HG03045 (cell line): ENCODE measurements at regions not wholly inside any gene's neighbourhood (a gene's known extent, or its start where the extent isn't known, plus 50 kb on each side); places are given as distances from the start of the nearest gene placed in this dataset.
"Not testable (repeated sequence)": the region's sequence is repeated elsewhere in the genome, so short reads cannot be mapped to it uniquely, and the experiment has no call there.

Source experiments
- ATAC-seq: cut with Tn5 transposase; IDR thresholded peaks from one replicate; pipeline ENCODE4 v1.9.1; 2021; ENCODE audit warnings: mild to moderate bottlenecking, moderate library complexity; ENCODE audit not compliant: unreplicated experiment

DNA sequence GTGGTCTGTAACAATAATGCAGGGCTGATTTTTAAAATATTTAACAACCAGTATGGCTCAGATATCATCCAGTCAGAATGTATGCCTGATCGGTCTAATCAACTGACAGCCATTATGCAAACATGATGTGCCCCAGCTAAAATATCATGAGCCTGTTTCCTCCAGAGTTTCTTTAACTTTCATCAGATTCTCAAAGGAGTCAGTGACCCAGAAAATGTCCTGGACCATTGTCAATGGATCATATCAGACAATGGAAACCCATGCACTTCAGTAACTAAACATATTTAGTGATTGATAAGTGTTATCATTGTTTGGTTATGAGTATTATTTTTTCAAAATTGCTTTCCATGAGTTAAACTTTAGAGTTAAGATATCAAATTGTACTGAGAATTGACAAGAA, 173.5 kb downstream of the LMBRD1 start:
- ATAC-seq = no peak

DNA sequence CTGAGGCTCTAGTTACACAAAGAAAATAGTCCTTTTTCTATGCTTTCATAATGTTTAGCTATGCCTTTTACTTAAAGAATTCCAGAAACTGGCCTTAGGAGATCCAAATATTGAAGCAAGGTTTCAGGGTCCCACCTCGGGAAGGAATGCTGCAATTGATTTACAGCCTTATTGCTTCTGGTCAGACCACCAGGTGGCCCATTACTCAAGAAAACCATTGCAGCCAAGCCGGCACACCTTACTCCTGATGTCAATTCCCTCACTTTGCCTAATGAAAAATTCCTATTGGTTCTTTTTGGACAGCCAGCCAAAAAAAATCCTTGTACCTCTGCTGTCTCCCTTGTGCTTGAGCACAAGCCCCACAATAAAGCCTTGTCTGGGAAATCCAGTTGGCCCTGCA, 173.9 kb downstream of the LMBRD1 start:
- no peak for ATAC-seq

DNA sequence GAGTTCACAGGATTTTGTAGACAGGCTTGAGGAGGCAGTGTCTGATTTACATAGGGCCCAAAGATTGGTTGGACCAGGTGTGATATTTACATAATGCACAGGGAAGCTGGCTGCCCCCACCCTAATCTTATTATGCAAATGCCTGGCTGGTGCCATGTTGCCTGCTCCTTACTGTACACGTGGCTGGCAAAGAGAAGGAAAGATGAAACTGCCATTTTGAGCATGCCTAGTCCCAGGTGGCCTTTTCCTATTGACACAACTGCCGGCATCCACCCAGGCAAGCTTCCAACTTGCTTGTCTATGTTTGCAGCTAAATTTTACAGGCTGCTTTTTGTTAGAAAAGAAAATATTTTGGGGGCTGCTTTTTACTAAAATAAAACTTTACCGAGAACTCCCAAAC, 174.6 kb downstream of the LMBRD1 start:
- ATAC-seq = no peak

DNA sequence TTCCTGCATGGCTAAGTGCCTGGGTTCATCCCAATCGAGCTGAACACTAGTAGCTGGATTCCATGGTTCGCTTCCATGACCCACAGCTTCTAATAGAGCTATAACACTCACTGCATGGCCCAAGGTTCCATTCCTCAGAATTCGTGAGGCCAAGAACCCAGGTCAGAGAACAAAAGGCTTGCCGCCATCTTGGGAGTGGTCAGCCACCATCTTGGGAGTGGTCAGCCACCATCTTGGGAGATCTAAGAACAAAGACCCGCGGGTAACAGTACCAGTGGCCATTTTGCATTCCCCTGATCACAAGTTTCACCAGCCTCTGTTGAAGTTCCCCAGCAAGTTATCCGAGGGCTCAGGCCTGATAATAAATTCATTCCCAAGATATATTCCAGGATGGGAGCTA, 179.6 kb downstream of the LMBRD1 start:
- no peak for ATAC-seq

DNA sequence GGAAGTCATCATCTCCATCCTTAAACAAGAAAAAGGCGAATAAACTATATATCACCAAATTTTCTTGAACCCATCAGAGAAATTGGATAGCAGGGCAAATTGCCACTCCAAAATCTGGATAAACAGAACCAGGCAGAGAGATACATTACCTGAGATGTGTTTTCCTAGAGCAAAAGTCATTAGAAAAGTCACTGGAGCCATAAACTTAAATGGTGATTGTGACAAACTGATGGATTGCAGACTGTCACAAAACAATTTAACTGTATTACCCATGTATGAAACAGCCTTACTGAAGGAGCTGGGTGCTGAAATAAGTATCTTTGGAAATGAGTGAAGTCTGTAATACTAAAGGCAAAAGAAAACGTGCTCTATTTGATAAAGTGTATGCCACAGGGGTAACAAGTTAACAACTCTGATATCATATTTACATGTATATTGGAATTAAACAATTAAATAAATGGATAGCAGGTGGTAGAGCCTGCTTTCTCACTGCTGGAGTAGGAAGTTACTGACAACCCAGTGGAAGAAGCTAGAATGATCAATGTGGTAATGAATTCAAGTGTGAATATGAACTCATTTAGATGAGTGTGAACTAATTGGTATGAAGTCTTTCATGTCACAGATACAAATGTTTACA, 186.9 kb downstream of the LMBRD1 start:
- ATAC-seq = no peak

DNA sequence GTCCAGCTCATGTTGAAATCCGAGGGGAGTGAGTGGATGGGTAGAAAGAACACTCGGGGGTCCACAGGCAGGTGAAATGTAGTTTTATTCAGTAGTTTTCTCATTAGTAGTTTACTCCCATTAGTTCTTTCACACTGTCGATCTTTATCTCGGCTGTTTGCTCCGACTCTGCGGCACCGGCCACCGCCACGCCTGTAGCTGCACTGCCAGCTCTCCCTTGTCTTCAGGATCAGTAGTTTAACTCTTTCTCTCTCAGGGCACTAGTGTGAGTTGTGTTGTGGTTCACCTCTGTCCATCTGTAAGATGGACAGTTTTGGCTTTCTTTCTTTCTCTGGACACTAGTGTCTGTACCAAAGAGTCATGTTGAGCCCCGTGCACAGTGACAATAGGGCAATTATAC, 195.7 kb downstream of the LMBRD1 start:
- ATAC-seq = no peak

DNA sequence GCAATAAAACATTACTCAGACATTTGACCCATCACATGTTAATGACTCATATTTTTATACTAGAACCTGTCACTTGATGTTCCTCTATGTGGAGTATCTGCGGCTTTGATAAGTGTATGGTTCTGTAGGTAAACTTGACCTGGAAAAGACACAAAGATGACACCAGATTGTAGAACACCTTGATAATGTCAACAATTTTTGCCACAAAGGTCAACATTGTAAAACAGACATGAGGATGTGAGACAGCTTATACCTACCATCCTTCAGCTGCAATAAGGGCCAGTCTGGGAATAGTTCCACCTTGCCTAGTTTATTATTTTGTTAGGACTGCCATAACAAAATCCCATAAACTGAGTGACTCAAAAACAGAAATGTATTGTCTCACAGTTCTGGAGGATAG, 202.4 kb downstream of the LMBRD1 start:
- no peak for ATAC-seq

DNA sequence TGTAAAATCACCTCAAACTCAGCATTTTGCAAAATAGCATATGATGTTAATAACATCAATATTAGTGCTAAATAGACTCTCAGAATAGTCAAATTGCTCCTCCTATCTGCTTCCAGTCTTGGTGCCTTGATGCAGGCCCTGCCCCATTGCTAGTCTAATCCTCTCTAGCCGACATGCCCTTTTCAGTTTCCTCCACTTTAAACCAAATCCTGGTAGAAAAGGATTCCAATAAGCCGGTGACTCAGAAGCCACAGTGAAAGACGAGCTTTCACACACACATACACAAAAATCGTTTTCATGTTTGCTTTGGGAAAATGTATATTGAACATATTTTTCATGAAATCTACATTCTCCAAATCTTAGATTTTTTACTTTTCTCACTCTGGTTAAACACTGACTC, 203.1 kb downstream of the LMBRD1 start:
- no peak for ATAC-seq

DNA sequence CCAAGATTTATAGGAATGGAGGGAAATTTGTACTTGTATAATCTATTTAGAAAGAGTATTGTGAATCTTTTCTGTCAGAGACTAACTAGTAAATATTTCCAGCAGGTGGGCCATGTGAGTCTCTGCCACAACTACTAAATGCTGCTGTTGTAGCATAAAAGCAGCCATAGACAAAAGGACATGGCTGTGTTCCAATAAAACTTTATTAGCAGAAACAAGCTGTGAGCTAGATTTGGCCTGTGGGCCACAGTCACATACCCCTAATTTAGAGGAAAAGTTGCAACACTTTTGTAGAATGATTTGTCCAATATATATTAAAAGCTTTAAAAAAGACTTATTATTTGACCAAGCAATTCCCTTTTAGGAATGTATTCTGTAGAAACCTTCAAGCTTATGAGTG, 207.2 kb downstream of the LMBRD1 start:
- no peak for ATAC-seq

DNA sequence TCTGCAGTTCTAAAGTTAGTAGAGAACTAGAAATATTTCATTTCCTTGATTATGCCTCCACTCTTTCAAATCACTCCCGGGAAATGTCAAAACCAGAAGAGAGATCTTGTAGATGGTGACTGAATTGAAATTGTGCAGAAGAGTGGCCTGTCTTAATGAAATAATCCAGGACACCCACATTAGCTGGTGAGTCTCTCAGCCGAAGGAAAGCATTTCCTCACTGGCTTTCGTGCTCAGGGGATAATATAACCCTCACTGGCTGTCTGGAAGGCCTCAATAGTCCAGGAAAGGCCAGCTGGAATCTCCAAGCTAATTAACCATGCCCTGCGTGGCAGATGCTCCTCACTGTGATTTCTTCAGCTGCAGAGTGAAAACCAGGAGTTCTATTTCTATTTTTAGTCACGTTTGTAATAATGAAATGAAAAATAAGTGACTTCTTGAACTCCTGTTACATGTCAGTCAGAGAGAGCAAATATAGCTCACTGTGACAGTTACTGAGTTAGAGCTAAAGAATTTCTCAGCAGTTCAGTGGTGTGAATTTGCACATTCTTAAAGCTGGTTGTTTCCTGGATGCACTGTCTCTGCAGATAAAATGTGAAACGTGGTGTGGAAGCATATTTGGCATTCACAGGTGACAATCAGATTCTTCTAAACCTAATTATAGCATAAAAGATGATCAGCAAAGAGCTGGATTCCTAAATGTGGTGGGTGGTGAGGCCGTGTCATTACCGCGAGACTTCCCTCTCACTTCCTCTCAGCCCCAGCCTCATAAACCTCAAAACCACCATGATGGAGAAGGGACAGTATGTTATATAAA, 211.7 kb downstream of the LMBRD1 start:
- peak; percentile 85 for ATAC-seq

DNA sequence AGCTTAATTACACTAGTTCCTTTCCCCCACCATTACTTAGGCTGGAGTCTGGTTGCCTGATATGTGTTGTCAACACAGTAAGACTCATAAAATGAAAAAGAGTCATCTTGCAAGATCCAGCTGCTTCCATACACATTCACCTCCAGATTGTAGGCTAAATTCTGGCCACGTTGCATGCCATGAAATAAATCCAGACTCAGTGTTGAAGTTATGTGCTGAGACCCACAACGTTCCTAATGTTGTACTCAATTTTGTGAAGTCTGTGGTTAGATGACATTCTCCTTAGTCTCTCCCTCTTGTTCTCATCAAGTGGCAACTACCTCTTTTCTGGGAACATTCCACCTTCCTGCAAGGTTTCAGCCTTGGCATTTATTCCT, 212.3 kb downstream of the LMBRD1 start:
- no peak for ATAC-seq

DNA sequence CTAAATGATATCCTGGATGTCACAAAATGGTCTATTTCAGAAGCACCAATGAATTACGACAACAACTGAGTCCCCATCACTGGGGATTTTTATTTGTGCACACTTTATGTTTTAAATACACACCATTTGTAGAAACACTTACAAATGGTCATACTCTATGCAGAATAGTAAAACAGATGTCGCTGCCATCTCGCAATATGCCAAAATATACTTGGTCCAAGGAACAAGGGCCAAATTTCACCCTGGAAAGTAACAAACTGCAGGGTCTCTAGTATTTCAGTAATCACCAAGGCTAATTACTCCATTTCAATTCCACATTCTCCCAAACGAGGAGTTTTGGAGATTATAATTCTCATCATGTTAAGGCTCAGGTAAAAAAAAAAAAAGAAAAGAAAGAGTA, 215.2 kb downstream of the LMBRD1 start:
- ATAC-seq = no peak

DNA sequence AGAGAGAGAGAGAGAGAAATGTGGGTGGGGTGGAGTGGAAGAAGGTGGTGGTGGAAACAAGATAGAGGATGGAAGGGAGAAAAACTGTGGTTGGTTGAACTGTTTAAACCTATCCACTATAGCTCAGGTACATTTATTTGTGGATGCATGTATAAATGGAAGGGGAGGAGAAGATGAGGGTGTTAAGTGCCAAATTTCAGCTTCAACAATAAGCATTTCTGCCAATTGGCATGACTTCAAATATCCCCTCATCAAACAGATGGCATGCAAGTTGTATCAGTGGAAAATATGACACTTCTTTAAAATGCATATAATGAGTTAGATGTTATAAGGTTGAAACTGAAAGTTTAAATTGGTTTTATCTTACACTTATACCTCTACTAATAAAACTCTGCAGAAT, 216.1 kb downstream of the LMBRD1 start:
- no peak for ATAC-seq

DNA sequence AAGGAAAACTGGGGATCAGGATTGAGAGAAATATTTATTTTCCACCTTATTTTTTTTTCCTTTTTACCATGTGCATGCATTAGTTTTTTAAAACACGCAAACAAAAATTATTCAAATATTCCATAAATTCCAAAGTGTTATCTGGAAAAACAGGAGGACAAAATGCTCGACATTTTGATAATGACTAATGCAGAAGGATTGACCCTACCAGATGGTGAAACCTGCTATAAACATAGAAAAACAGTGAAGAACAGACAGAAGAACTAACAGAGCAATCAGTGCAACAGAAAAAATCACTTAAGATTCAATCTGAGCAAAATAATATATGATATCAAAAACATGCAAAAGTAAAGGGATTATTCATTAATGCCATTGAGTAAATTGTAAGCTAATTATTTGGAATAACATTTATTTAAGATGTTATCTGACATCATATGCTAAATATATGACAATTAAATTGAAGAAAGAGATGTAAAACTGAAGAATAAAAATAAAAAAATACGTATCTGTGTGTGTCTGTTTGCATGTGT, 218.4 kb downstream of the LMBRD1 start:
- no peak for ATAC-seq

DNA sequence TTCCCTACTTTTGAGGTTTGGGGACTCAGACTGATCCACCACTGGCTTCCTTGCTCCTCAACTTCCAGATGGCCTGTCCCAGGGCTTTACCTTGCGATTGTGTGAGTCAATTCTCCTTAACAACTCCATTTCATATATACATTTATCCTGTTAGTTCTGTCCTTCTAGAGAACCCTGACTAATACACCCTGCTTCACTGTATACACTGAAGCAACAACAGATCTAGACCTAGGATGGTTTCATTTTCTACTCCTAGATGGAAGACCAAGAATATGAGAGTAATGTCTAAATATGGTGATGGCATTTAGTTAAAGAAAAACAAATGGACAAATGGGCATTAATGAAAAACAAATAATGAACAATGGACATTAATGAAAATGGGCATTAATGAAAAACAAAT, 225.6 kb downstream of the LMBRD1 start:
- no peak for ATAC-seq

DNA sequence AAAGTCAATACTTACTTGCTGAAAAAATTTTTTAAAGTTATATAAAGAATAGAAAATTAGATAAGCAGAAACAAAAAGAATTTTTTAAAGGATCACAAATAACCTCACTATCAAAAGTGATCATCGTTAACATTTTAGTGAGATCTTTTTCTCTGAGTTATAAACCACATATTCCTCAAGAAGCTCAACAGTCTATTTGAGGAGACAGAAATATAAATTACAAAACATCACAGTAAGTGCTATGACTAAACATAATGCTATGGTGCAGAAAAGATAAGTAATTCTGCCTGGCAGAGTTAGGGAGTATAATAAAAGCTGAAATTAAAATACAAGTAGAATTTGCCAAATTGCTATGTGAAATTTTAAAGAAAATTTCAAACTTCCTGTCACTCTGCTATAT, 226.7 kb downstream of the LMBRD1 start:
- ATAC-seq = no peak

DNA sequence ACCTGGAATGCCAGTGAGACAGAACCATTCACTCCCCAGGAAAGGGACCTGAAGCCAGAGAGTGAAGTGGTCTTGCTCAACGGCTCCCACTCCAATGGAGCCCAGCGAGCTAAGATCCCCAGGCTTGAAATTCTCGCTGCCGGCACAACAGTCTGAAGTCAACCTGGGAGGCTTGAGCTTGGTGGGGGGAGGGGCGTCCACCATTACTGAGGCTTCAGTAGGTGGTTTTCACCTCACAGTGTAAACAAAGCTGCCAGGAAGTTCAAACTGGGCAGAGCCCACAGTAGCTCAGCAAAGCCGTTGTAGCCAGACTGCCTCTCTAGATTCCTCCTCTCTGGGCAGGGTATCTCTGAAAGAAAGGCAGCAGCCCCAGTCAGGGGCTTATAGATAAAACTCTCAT, 236.2 kb downstream of the LMBRD1 start:
- not testable (repeated sequence) for ATAC-seq

DNA sequence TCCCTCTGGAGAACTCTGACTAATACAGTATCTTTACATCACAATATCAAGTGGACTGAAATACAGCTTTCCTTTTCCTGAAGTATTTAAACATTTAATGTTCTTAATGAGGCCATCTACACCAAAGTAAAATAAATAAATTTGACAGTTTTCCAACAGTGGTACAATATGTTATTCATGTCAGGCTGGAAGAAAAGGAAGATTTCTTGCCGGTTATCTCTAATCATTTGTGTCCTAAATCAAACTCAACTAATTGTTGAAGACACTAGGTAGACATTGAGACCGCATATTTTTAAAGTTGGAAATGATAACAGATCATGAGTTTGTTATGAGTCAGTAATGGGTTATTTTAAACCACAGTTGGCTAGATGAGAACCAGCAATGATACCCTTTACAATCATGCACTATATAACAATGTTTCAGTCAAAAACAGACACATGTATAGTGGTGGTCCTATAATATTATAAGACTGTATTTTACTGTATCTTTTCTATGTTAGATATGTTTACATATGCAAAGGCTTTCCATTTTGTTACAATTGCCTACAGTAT, 241.6 kb downstream of the LMBRD1 start:
- ATAC-seq = no peak

DNA sequence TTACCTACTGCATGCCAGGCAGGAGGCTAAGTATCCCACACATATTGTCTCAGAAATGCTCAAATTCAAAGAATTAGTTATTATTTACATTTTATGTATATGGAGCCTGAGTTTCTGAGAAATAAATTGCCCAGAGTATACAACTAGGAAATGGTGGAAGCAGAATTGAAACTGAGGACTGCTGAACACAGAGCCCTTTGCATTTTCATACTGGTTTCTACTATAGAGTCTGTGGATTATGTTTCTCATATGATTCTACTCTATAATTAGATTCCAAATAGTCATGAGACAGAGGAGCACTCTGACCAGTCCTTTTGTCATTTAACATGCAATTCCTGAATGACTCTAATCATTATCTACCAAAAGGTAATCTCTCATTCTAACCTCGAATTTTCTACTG, 254.3 kb downstream of the LMBRD1 start:
- no peak for ATAC-seq

DNA sequence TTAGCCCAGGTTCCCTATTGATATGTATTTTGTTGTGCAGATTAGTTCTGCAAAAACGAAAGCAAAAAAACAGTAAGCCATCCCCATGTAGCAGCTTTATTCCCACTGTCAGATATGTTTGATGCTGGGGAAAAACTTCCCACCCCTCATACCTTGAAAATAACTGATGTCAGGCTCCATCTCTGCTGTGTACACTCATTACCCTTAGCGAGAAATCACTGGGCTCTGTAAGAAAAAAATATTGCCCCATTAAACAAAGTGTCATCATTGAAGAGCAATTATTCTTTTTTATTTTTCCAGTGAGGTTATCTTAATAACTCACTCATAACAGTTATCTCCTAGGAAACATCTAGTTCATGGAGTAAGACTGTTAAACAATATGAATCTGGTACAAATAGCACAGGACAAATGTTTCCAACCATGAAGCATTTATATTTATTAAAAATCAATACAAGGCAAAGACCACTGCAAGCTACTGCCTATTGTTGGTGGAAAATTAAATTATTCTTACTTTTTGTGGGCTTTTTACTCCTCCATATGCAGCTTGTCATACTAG, 268.8 kb downstream of the LMBRD1 start:
- ATAC-seq = no peak

DNA sequence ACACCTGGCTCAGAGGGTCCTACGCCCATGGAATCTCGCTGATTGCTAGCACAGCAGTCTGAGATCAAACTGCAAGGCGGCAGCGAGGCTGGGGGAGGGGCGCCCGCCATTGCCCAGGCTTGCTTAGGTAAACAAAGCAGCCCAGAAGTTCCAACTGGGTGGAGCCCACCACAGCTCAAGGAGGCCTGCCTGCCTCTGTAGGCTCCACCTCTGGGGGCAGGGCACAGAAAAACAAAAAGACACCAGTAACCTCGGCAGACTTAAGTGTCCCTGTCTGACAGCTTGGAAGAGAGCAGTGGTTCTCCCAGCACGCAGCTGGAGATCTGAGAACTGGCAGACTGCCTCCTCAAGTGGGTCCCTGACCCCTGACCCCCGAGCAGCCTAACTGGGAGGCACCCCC, 281.3 kb downstream of the LMBRD1 start:
- ATAC-seq = not testable (repeated sequence)

DNA sequence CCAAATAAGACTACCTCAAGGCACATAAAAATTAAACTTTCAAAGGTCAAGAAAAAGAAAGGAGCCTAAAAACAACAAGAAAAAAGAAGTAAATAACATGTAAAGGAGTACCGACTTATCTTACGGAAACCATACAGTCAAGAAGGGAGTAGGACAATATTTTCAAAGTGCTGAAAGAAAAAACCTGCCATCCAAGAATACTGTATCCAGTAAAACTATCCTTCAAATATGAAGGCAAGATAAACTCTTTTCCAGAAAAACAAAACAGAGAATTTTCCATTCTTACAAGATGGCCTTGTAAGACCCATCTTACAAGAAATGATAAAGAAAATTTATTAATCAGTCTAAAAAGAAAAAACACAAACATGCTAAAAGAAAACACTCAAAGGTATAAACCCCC, 302.2 kb downstream of the LMBRD1 start:
- ATAC-seq = no peak
